MM.1S (cell line): ENCODE measurements at regions not wholly inside any gene's neighbourhood (a gene's known extent, or its start where the extent isn't known, plus 50 kb on each side); places are given as distances from the start of the nearest gene placed in this dataset.

Experiments
- DNase-seq: peaks from one replicate; pipeline ENCODE4 v3.0.0-alpha.2; 2015
- H2AFZ ChIP-seq: fragments of 300-600 bp; sonication (generic); 2 replicates; pipeline ENCODE4 v1.6.0; 2016; ENCODE audit warnings: antibody characterized with exemption, low read length
- H3F3A ChIP-seq: fragments of 300-600 bp; sonication (generic); 2 replicates; pipeline ENCODE4 v1.6.1; 2016; ENCODE audit warnings: mild to moderate bottlenecking, antibody characterized with exemption, low read length, moderate library complexity, mixed read lengths; ENCODE audit not compliant: insufficient read depth
- H3K27ac ChIP-seq: fragments of 300-600 bp; sonication (generic); 2 replicates; pipeline ENCODE4 v1.5.1; 2016; ENCODE audit warnings: mild to moderate bottlenecking, low read length
- H3K27me3 ChIP-seq: fragments of 300-600 bp; sonication (generic); replicated peaks from 2 replicates; pipeline ENCODE4 v1.6.0; 2016; ENCODE audit warnings: low read length; ENCODE audit not compliant: insufficient read depth
- H3K36me3 ChIP-seq: fragments of 300-600 bp; sonication (generic); replicated peaks from 2 replicates; pipeline ENCODE4 v1.6.1; 2016; ENCODE audit warnings: mild to moderate bottlenecking, low read length, mixed read lengths; ENCODE audit not compliant: insufficient read depth
- H3K4me1 ChIP-seq: fragments of 300-600 bp; sonication (generic); 2 replicates; pipeline ENCODE4 v1.6.1; 2016; ENCODE audit warnings: low read length, mixed read lengths
- H3K4me2 ChIP-seq: fragments of 300-600 bp; sonication (generic); 2 replicates; pipeline ENCODE4 v1.6.0; 2016; ENCODE audit warnings: low read depth, low read length
- H3K4me3 ChIP-seq: fragments of 300-600 bp; sonication (generic); 2 replicates; pipeline ENCODE4 v1.5.1; 2016; ENCODE audit warnings: low read length, mixed read lengths
- H3K79me2 ChIP-seq: fragments of 300-600 bp; sonication (generic); 2 replicates; pipeline ENCODE4 v1.6.1; 2016; ENCODE audit warnings: mixed run types, low read length, mixed read lengths
- H3K9ac ChIP-seq: fragments of 300-600 bp; sonication (generic); 2 replicates; pipeline ENCODE4 v1.6.1; 2016; ENCODE audit warnings: low read length, mixed read lengths
- H3K9me2 ChIP-seq: fragments of 300-600 bp; sonication (generic); replicated peaks from 2 replicates; pipeline ENCODE4 v1.6.1; 2016; ENCODE audit warnings: mild to moderate bottlenecking, low read length, mixed read lengths; ENCODE audit not compliant: insufficient read depth
- H3K9me3 ChIP-seq: fragments of 300-600 bp; sonication (generic); replicated peaks from 2 replicates; pipeline ENCODE4 v1.6.1; 2016; ENCODE audit warnings: mild to moderate bottlenecking, low read length, mixed read lengths; ENCODE audit not compliant: insufficient read depth
- H4K20me1 ChIP-seq: fragments of 300-600 bp; sonication (generic); 2 replicates; pipeline ENCODE4 v1.6.1; 2016; ENCODE audit warnings: mild to moderate bottlenecking, low read length, moderate library complexity, mixed read lengths; ENCODE audit not compliant: insufficient read depth
- EZH2 ChIP-seq: fragments of 300-600 bp; sonication (generic); optimal IDR thresholded peaks from 2 replicates; pipeline ENCODE3; 2017; ENCODE audit warnings: low read depth, mild to moderate bottlenecking, antibody characterized with exemption, low read length, mixed read lengths
- EZH2phosphoT487 ChIP-seq: fragments of 300-600 bp; sonication (generic); IDR thresholded peaks from 2 replicates; pipeline ENCODE4 v1.6.1; 2018; ENCODE audit warnings: antibody characterized with exemption, low read length
- TF ChIP-seq, protein P1 (sequence below): fragments of 300-600 bp; sonication (generic); IDR thresholded peaks from 2 replicates; pipeline ENCODE4 v1.5.1; 2016; ENCODE audit warnings: antibody characterized with exemption, low read length, mixed read lengths

DNA sequence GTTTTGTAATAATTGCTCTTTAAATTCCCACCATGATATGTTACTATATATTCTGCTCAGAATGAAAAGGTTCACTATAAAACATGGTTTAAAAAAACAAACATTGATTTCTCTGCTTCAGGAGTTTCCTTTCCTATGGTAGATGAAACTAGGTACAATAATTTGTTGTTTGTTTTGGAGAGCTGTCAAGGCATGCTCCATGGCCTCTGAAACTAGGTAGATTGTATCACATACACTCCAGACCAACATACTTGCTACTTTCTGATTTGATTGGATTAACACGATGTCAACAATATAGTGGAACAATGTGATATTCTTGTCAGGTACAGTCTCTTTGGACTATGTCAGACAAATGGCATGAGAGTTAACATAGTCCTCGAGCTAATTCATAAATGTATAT lies 452.7 kb upstream of the CDH9 start:
- Histone ChIP-seq H3K27ac (no peak overlapping the region), H4K20me1 (no peaks in the 10 kb centered on the region), H3K36me3 (no peaks in the 10 kb centered on the region), H3K27me3 (no peaks in the 10 kb centered on the region), H2AFZ (no peak overlapping the region), H3K4me1 (0 out of 2 replicates have a peak, but pooled peaks cover 5% of the 10 kb centered on the region), H3K9ac (no peak overlapping the region), H3F3A (no peaks in the 10 kb centered on the region), H3K4me2 (no peak overlapping the region), H3K9me3 (no peaks in the 10 kb centered on the region), H3K4me3 (no peak overlapping the region), H3K79me2 (no peaks in the 10 kb centered on the region), H3K9me2 (no peaks in the 10 kb centered on the region)
- TF ChIP-seq, protein P1, sequence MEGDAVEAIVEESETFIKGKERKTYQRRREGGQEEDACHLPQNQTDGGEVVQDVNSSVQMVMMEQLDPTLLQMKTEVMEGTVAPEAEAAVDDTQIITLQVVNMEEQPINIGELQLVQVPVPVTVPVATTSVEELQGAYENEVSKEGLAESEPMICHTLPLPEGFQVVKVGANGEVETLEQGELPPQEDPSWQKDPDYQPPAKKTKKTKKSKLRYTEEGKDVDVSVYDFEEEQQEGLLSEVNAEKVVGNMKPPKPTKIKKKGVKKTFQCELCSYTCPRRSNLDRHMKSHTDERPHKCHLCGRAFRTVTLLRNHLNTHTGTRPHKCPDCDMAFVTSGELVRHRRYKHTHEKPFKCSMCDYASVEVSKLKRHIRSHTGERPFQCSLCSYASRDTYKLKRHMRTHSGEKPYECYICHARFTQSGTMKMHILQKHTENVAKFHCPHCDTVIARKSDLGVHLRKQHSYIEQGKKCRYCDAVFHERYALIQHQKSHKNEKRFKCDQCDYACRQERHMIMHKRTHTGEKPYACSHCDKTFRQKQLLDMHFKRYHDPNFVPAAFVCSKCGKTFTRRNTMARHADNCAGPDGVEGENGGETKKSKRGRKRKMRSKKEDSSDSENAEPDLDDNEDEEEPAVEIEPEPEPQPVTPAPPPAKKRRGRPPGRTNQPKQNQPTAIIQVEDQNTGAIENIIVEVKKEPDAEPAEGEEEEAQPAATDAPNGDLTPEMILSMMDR, result no peak
- TF ChIP-seq EZH2 (no peak), EZH2phosphoT487 (no peak)
- DNase-seq, result no peak

DNA sequence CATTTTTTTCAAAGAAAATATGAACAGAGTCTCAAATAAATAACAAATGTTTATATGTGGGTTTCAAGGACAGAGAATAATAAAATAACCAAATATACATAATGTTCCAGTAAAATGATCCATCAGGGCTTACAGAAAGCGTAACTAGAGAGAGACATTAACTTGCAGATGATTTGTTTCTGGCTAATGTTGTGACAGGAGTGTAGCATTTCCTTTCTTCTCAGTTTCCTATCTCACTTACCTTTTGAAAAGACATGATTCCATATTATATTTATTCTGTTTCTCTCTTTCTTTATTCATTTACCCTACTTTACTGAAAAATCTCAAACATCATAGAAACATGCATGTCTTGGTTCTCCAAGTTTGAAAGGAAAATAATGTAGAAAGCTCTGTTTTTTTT lies 451.3 kb upstream of the CDH9 start:
- no peak overlapping the region for H3K4me2 ChIP-seq
- no peaks in the 10 kb centered on the region for H3K9me3 ChIP-seq
- no peak overlapping the region for H3K9ac ChIP-seq
- no peak for DNase-seq
- 0 out of 2 replicates have a peak, but pooled peaks cover 8% of the 10 kb centered on the region for H3K4me1 ChIP-seq
- no peak overlapping the region for H3K27ac ChIP-seq
- H3K4me3 ChIP-seq, result no peak overlapping the region
- H3K9me2 ChIP-seq, result no peaks in the 10 kb centered on the region
- no peaks in the 10 kb centered on the region for H3K79me2 ChIP-seq
- H3F3A ChIP-seq, result no peaks in the 10 kb centered on the region
- no peaks in the 10 kb centered on the region for H4K20me1 ChIP-seq
- no peaks in the 10 kb centered on the region for H3K27me3 ChIP-seq
- H2AFZ ChIP-seq, result no peak overlapping the region
- no peak for TF ChIP-seq EZH2phosphoT487
- no peak for TF ChIP-seq EZH2
- TF ChIP-seq, protein P1, result no peak
- no peaks in the 10 kb centered on the region for H3K36me3 ChIP-seq

DNA sequence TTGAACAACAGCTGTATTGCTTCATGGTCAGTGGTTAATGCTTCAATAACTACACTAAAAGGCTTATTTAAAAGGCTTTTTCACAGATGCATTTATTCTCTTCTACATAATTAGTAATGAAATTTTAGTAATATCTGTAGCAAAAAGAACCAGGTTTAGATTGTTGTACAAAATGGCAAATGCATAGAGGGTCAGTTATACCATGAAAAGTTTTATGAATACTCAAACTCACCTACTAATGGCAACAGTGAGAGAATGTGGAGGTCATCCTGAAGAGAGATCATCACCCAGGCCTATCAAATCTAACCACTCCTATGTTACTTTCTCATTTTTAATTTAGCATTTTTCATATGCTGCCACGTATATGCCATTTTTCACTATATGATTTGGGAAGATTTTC lies 444.3 kb upstream of the CDH9 start:
- no peak overlapping the region for H3K27ac ChIP-seq
- H3K9me3 ChIP-seq, result no peaks in the 10 kb centered on the region
- H3K79me2 ChIP-seq, result no peaks in the 10 kb centered on the region
- no peaks in the 10 kb centered on the region for H3K36me3 ChIP-seq
- H2AFZ ChIP-seq, result no peak overlapping the region
- H3K9me2 ChIP-seq, result no peaks in the 10 kb centered on the region
- no peak overlapping the region for H3K4me3 ChIP-seq
- no peak overlapping the region for H3K9ac ChIP-seq
- no peaks in the 10 kb centered on the region for H3K27me3 ChIP-seq
- no peak overlapping the region for H3K4me2 ChIP-seq
- no peaks in the 10 kb centered on the region for H4K20me1 ChIP-seq
- DNase-seq, result no peak
- TF ChIP-seq EZH2phosphoT487, result no peak
- TF ChIP-seq, protein P1, result no peak
- TF ChIP-seq EZH2, result no peak
- 0 out of 2 replicates have a peak, but pooled peaks cover 2% of the 10 kb centered on the region for H3K4me1 ChIP-seq
- no peaks in the 10 kb centered on the region for H3F3A ChIP-seq

DNA sequence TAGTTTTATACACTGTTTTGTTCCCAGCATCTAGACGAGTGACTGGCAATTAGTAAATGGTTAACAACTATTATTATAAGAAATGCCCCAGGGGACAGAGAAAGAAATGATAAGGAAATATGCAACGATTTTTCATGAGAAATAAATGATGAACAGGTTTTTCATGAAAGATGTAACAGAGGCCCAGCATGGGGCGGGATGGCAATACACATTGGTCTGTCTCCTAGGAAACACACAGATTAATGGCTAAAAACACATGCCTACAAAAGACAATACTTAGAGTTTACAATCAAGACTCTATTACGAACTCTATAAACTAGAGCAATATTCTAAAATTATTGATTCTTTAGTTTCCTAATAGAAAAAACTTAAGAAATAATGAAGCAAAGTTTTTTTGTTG lies 441.5 kb upstream of the CDH9 start:
- TF ChIP-seq, protein P1, result no peak
- TF ChIP-seq EZH2, result no peak
- no peak for TF ChIP-seq EZH2phosphoT487
- no peak for DNase-seq
- no peaks in the 10 kb centered on the region for H3K27me3 ChIP-seq
- no peak overlapping the region for H3K4me3 ChIP-seq
- no peak overlapping the region for H3K9ac ChIP-seq
- H3K4me2 ChIP-seq, result no peak overlapping the region
- no peaks in the 10 kb centered on the region for H3K4me1 ChIP-seq
- no peak overlapping the region for H2AFZ ChIP-seq
- H3K36me3 ChIP-seq, result no peaks in the 10 kb centered on the region
- H3K9me2 ChIP-seq, result no peaks in the 10 kb centered on the region
- no peaks in the 10 kb centered on the region for H3F3A ChIP-seq
- H4K20me1 ChIP-seq, result no peaks in the 10 kb centered on the region
- H3K79me2 ChIP-seq, result no peaks in the 10 kb centered on the region
- H3K9me3 ChIP-seq, result no peaks in the 10 kb centered on the region
- no peak overlapping the region for H3K27ac ChIP-seq
